Epithelial cell of prostate (primary cell): ENCODE measurements at regions not wholly inside any gene's neighbourhood (a gene's known extent, or its start where the extent isn't known, plus 50 kb on each side); places are given as distances from the start of the nearest gene placed in this dataset.
"Not testable (repeated sequence)": the region's sequence is repeated elsewhere in the genome, so short reads cannot be mapped to it uniquely, and the experiment has no call there.

Source experiments
- DNase-seq: peaks from one replicate; pipeline ENCODE4 v3.0.0-alpha.2; 2011; ENCODE audit warnings: low read depth, low spot score
- H3K27ac ChIP-seq: fragments of 450-650 bp; 2 replicates; pipeline ENCODE4 v1.5.1; 2017; ENCODE audit warnings: mild to moderate bottlenecking

- not testable (repeated sequence) for H3K27ac ChIP-seq, DNase-seq
These were observed 61.2 kb upstream of the MINDY3 start for GRCh38 chr10:15921423-15921945.

GRCh38 chr10:15931376-15931775, 71.1 kb upstream of the MINDY3 start:
- DNase-seq: no peak
- H3K27ac ChIP-seq: no peak overlapping the region

GRCh38 chr10:15939543-15939942, 79.2 kb upstream of the MINDY3 start:
- H3K27ac ChIP-seq, DNase-seq: not testable (repeated sequence)

- no peak overlapping the region for H3K27ac ChIP-seq
- DNase-seq: no peak
These were observed 83.1 kb upstream of the MINDY3 start for GRCh38 chr10:15943426-15943825.

- no peak for DNase-seq
- H3K27ac ChIP-seq: no peak overlapping the region
These were observed 93.9 kb upstream of the MINDY3 start for GRCh38 chr10:15954188-15954587.

GRCh38 chr10:15960277-15960676, 100.0 kb upstream of the MINDY3 start:
- no peak for DNase-seq
- H3K27ac ChIP-seq: no peak overlapping the region

GRCh38 chr10:15972736-15973135, 112.4 kb upstream of the MINDY3 start:
- DNase-seq: not testable (repeated sequence)

GRCh38 chr10:15985690-15986089, 125.4 kb upstream of the MINDY3 start:
- DNase-seq: no peak
- H3K27ac ChIP-seq: no peak overlapping the region

More at GRCh38 chr10:15972736-15973135, 112.4 kb upstream of the MINDY3 start:
- not testable (repeated sequence) for H3K27ac ChIP-seq

GRCh38 chr10:15990535-15991129, 130.3 kb upstream of the MINDY3 start:
- DNase-seq: no peak
- no peak overlapping the region for H3K27ac ChIP-seq

- no peak overlapping the region for H3K27ac ChIP-seq
- no peak for DNase-seq
These were observed 137.0 kb upstream of the MINDY3 start for GRCh38 chr10:15997313-15997712.

- DNase-seq: no peak
- no peak overlapping the region for H3K27ac ChIP-seq
These were observed 141.3 kb upstream of the MINDY3 start for GRCh38 chr10:16001581-16001980.

GRCh38 chr10:16009785-16010184, 149.5 kb upstream of the MINDY3 start:
- DNase-seq: no peak

GRCh38 chr10:16011548-16011947, 151.2 kb upstream of the MINDY3 start:
- DNase-seq: no peak
- no peak overlapping the region for H3K27ac ChIP-seq

More at GRCh38 chr10:16009785-16010184, 149.5 kb upstream of the MINDY3 start:
- no peak overlapping the region for H3K27ac ChIP-seq

GRCh38 chr10:16014469-16014868, 154.2 kb upstream of the MINDY3 start:
- H3K27ac ChIP-seq: no peak overlapping the region
- DNase-seq: no peak

- no peak overlapping the region for H3K27ac ChIP-seq
- no peak for DNase-seq
These were observed 156.4 kb upstream of the MINDY3 start for GRCh38 chr10:16016688-16017087.

- DNase-seq: no peak
- H3K27ac ChIP-seq: no peak overlapping the region
These were observed 160.5 kb upstream of the MINDY3 start for GRCh38 chr10:16020836-16021235.

- H3K27ac ChIP-seq, DNase-seq: not testable (repeated sequence)
These were observed 166.5 kb upstream of the MINDY3 start for GRCh38 chr10:16026832-16027231.

GRCh38 chr10:16030562-16030961, 170.3 kb upstream of the MINDY3 start:
- no peak for DNase-seq
- no peak overlapping the region for H3K27ac ChIP-seq

GRCh38 chr10:16049050-16049449, 188.7 kb upstream of the MINDY3 start:
- no peak overlapping the region for H3K27ac ChIP-seq
- no peak for DNase-seq

GRCh38 chr10:16049782-16050181, 189.5 kb upstream of the MINDY3 start:
- H3K27ac ChIP-seq: no peak overlapping the region
- no peak for DNase-seq

GRCh38 chr10:16063350-16063749, 203.0 kb upstream of the MINDY3 start:
- DNase-seq: no peak
- no peak overlapping the region for H3K27ac ChIP-seq

GRCh38 chr10:16083551-16083950, 223.2 kb upstream of the MINDY3 start:
- DNase-seq, H3K27ac ChIP-seq: not testable (repeated sequence)
